Activated CD4-positive, CD25-positive, alpha-beta regulatory T cell treated with anti-CD3 and anti-CD28 coated beads, Interleukin-2, amount 50 U/mL, for 24 hours (primary cell): ENCODE measurements at regions not wholly inside any gene's neighbourhood (a gene's known extent, or its start where the extent isn't known, plus 50 kb on each side); places are given as distances from the start of the nearest gene placed in this dataset.

Experiments used
- ATAC-seq, 2 donors: fragments of 150-1000 bp; cut with Tn5 transposase; one replicate each; pipeline ENCODE4 v1.10.0; 2021; ENCODE audit warnings: mild to moderate bottlenecking in 1 of 2, moderate library complexity in 1 of 2

DNA sequence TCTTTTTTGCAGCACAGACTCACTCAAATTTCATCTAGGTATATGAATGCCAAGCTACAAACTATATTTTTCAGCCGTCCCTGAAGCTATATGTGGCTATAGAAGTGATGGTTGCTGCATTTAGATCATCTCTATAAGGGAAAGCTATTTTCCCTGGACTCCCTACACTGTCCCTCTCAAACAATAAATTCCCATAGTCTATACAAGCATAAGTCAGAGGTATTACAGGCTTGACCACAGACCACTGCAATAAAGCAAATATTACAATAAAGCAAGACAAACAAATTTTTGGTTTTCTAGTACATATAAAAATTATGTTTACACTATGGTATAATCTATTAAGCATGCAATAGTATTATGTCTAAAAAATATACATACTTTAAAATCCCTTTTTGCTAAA lies 1015.5 kb upstream of the LRRN3 start:
- no peak for ATAC-seq

- no peak for ATAC-seq
These were observed 1014.7 kb upstream of the LRRN3 start for GRCh38 chr7:110076194-110076593.

DNA sequence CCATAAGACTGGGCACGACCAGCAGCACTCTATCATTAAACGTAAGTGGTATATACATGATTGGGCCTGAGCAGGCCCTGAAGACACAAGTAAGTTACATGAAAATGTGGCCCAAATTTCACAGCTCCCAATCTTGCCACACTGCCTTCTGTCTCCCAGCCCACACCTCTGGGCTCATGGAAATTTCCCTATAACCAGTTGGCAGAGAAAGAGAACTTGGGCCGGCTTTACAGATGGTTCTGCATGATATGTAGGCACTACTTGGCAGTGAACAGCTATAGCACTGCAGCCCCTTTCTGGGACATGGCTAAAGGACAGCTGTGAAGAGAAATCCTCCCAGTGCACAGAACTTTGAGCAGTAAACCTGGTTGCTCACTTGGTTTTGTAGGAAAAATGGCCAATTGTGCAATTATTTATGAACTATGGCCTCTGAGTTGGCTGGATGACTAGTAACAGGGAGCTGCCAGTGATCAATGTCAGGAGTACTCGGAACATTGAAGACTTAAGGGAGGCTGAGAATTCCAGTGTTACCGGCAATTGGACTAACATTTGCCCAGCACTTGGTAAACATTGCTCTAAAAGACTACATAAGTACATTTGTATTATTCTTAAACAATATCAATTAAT lies 1006.6 kb upstream of the LRRN3 start:
- no peak for ATAC-seq

GRCh38 chr7:110090110-110090820 lies 1000.7 kb upstream of the LRRN3 start:
- no peak for ATAC-seq

GRCh38 chr7:110095372-110096052 lies 995.4 kb upstream of the LRRN3 start:
- no peak for ATAC-seq

- ATAC-seq: no peak
These were observed 986.7 kb upstream of the LRRN3 start for GRCh38 chr7:110104243-110104642.

GRCh38 chr7:110105307-110105706 lies 985.6 kb upstream of the LRRN3 start:
- ATAC-seq: no peak

GRCh38 chr7:110105840-110106239 lies 985.1 kb upstream of the LRRN3 start:
- no peak for ATAC-seq

GRCh38 chr7:110119883-110120581 lies 970.9 kb upstream of the LRRN3 start:
- no peak for ATAC-seq

- no peak for ATAC-seq
These were observed 961.8 kb upstream of the LRRN3 start for GRCh38 chr7:110129159-110129558.

GRCh38 chr7:110130669-110131068 lies 960.3 kb upstream of the LRRN3 start:
- ATAC-seq: no peak

DNA sequence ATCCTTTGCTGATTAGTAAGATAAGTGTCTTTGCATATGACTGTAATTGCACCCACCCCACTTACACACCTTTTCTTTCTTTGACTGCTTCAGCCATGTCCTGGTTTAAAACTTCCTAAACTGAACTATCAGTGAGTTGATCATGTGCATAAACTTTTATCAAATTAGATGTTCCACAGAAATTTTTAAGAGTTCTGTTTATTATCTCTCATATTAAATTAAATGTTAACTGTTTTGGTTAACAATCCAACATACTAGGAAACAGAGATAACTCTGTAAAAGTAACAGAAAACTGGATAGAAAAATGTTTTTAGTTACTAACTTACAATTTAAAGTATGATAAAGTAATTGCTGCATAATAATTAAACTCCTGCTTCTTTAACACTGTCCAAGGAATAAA lies 959.6 kb upstream of the LRRN3 start:
- no peak for ATAC-seq

DNA sequence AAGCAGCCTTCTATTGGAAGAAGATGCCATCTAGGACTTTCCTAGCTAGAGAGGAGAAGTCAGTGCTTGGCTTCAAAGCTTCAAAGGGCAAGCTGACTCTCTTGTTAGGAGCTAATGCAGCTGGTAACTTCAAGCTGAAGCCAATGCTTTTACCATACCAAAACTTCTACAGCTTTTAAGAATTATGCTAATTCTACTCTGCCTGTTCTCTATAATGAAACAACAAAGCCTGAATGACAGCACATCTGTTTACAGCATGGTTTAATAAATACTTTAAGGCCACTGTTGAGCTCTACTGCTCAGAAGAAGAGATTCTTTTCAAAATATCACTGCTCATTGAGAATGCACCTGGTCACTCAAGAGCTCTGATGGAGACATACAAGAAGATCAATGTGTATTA lies 951.9 kb upstream of the LRRN3 start:
- ATAC-seq: no peak

- ATAC-seq: no peak
These were observed 947.9 kb upstream of the LRRN3 start for GRCh38 chr7:110142939-110143526.

- no peak for ATAC-seq
These were observed 946.3 kb upstream of the LRRN3 start for GRCh38 chr7:110144599-110144998.

DNA sequence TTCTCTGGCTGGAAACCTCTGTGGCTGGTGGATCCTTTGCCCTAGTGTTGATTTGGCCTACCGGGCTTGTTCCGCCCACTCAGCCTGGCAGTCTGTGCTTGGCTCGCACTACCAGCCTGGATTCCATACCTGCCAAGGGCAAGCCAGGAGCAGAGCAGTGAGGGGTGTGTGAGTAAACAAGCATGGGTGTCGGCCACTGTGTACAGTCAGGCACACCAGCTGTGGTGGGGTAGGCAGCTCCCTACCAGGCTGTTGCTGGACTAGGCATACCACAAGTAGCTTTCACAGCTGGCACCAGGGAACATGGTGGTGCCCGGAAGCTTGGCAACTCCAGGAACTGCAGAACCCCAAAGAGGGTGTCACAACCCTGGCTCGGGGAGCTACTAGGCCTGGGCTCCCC lies 942.9 kb upstream of the LRRN3 start:
- no peak for ATAC-seq

- no peak for ATAC-seq
These were observed 937.7 kb upstream of the LRRN3 start for GRCh38 chr7:110153222-110153621.

- no peak for ATAC-seq
These were observed 934.4 kb upstream of the LRRN3 start for GRCh38 chr7:110156511-110156910.

- no peak for ATAC-seq
These were observed 933.1 kb upstream of the LRRN3 start for GRCh38 chr7:110157631-110158362.

DNA sequence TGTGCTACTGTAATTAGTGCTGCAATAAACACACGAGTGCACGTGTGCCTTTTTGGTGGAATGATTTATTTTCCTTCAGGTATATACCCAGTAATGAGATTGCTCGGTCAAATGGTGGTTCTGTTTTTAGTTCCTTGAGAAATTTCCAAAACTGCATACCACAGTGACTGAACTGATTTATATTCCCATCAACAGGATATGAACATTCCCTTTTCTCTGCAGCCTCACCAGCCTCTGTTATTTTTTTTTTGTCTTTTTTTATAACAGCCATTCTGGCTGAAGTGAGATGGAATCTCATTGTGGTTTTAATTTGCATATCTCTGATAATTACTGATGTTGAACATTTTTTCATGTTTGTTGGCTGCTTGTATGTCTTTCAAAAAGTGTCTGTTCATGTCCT lies 922.9 kb upstream of the LRRN3 start:
- ATAC-seq: no peak

DNA sequence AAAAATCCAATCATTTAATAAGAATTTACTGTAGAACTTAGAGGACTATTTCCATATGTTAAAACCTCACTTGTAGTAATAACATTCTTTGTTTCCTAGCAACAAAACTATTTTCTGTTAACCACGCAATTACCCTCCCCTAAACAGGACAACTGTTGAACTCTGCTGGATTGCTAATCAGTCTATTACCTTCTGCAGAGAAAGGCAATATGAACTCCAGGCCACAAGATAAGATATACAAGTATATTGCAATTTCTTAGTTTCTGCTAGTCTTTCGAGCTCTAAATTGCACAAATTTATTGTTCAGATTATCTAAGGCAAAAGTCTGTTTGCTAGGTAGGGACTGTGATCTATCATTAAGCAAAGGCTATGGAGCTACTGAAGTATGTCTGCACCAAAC lies 920.1 kb upstream of the LRRN3 start:
- ATAC-seq: no peak

DNA sequence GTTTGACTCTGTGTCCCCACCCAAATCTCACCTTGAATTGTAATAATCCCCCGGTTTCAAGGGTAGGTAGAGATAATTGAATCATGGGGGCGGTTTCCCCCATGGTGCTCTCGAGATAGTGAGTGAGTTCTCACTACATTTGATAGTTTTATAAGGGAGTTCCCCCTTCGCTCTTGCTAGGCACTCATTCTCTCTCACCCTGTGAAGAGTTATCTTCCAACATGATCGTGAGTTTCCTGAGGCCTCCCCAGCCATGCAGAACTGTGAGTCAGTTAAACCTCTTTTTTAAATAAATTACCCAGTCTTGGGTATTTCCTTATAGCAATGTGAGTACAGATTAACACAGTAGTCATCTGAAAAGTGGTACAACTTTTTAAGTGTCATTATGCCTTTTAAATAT lies 913.5 kb upstream of the LRRN3 start:
- no peak for ATAC-seq
